ENCODE measurements at regions not wholly inside any gene's neighbourhood (a gene's known extent, or its start where the extent isn't known, plus 50 kb on each side); places are given as distances from the start of the nearest gene placed in this dataset.

GRCh38 chr14:106493962-106494823 is 967.8 kb downstream of the TMEM121 start:
- no peaks in the 10 kb centered on the region for H3K79me2 ChIP-seq (ENCODE audit: insufficient read depth, low read length)
- no peaks in the 10 kb centered on the region for H3K4me1 Mint-ChIP-seq (ENCODE audit: low read depth, unreplicated experiment)
- H3K27me3 Mint-ChIP-seq (ENCODE audit: low read depth, unreplicated experiment) = no peaks in the 10 kb centered on the region
- H3K4me1 ChIP-seq (ENCODE audit: insufficient read depth, low read length) = no peaks in the 10 kb centered on the region
- H4K20me1 ChIP-seq (ENCODE audit: insufficient read depth, low read length) = no peaks in the 10 kb centered on the region
- no peaks in the 10 kb centered on the region for H3K36me3 ChIP-seq (ENCODE audit: insufficient read depth, low read length)
- H3K9me3 Mint-ChIP-seq (ENCODE audit: unreplicated experiment) = peaks cover 4% of the 10 kb centered on the region
- H3K27ac Mint-ChIP-seq (ENCODE audit: unreplicated experiment) = no peak overlapping the region
- no peak overlapping the region for H3K4me2 ChIP-seq (ENCODE audit: low read length)
- no peak overlapping the region for H3K9ac ChIP-seq (ENCODE audit: low read length)
- no peak for FAIRE-seq
- no peak overlapping the region for H3K4me3 Mint-ChIP-seq (ENCODE audit: unreplicated experiment)
- no peak overlapping the region for H3K27ac ChIP-seq (ENCODE audit: low read depth, low read length)
- H3K27me3 ChIP-seq (ENCODE audit: insufficient read depth, low read length) = no peaks in the 10 kb centered on the region
- H3K36me3 Mint-ChIP-seq (ENCODE audit: low read depth, unreplicated experiment) = no peaks in the 10 kb centered on the region
- no peak overlapping the region for H3K4me3 ChIP-seq (ENCODE audit: insufficient read depth, low read depth, low read length)
- no peak for DNase-seq (ENCODE audit: low read depth)
- H2AFZ ChIP-seq (ENCODE audit: low read depth, low read length) = no peak overlapping the region
- peaks cover 10% of the 10 kb centered on the region for H3K9me3 ChIP-seq (ENCODE audit: insufficient read depth, low read depth, low read length)
- TF ChIP-seq CTCF (IDR thresholded peaks at IDR 0.05; ENCODE audit: insufficient read depth, low read depth, low read length) (no peak), EZH2 (IDR thresholded peaks at IDR 0.05; ENCODE audit: insufficient read depth, low read length) (no peak)

- Mint-ChIP-seq H3K27ac (ENCODE audit: unreplicated experiment) (no peak overlapping the region), H3K4me3 (ENCODE audit: unreplicated experiment) (no peak overlapping the region), H3K27me3 (ENCODE audit: low read depth, unreplicated experiment) (no peaks in the 10 kb centered on the region), H3K36me3 (ENCODE audit: low read depth, unreplicated experiment) (no peaks in the 10 kb centered on the region), H3K4me1 (ENCODE audit: low read depth, unreplicated experiment) (no peaks in the 10 kb centered on the region), H3K9me3 (ENCODE audit: unreplicated experiment) (peaks cover 13% of the 10 kb centered on the region)
- DNase-seq (ENCODE audit: low read depth) (no peak), FAIRE-seq (no peak)
- H2AFZ ChIP-seq (ENCODE audit: low read depth, low read length) = no peak overlapping the region
- H3K9me3 ChIP-seq (ENCODE audit: insufficient read depth, low read depth, low read length) = peaks cover 5% of the 10 kb centered on the region
- no peaks in the 10 kb centered on the region for H4K20me1 ChIP-seq (ENCODE audit: insufficient read depth, low read length)
- H3K79me2 ChIP-seq (ENCODE audit: insufficient read depth, low read length) = no peaks in the 10 kb centered on the region
- no peak overlapping the region for H3K27ac ChIP-seq (ENCODE audit: low read depth, low read length)
- H3K9ac ChIP-seq (ENCODE audit: low read length) = no peak overlapping the region
- H3K27me3 ChIP-seq (ENCODE audit: insufficient read depth, low read length) = no peaks in the 10 kb centered on the region
- H3K36me3 ChIP-seq (ENCODE audit: insufficient read depth, low read length) = no peaks in the 10 kb centered on the region
- no peaks in the 10 kb centered on the region for H3K4me1 ChIP-seq (ENCODE audit: insufficient read depth, low read length)
- TF ChIP-seq EZH2 (IDR thresholded peaks at IDR 0.05; ENCODE audit: insufficient read depth, low read length) (no peak), CTCF (IDR thresholded peaks at IDR 0.05; ENCODE audit: insufficient read depth, low read depth, low read length) (no peak)
- H3K4me3 ChIP-seq (ENCODE audit: insufficient read depth, low read depth, low read length) = no peak overlapping the region
- no peak overlapping the region for H3K4me2 ChIP-seq (ENCODE audit: low read length)
These were observed 974.2 kb downstream of the TMEM121 start for GRCh38 chr14:106500571-106500970.

GRCh38 chr14:106501898-106502297 is 975.5 kb downstream of the TMEM121 start:
- no peak overlapping the region for H3K4me2 ChIP-seq (ENCODE audit: low read length)
- no peak overlapping the region for H3K4me3 ChIP-seq (ENCODE audit: insufficient read depth, low read depth, low read length)
- H3K27me3 ChIP-seq (ENCODE audit: insufficient read depth, low read length) = no peaks in the 10 kb centered on the region
- Mint-ChIP-seq H3K27ac (ENCODE audit: unreplicated experiment) (no peak overlapping the region), H3K4me1 (ENCODE audit: low read depth, unreplicated experiment) (no peaks in the 10 kb centered on the region), H3K9me3 (ENCODE audit: unreplicated experiment) (peaks cover 13% of the 10 kb centered on the region), H3K36me3 (ENCODE audit: low read depth, unreplicated experiment) (no peaks in the 10 kb centered on the region), H3K4me3 (ENCODE audit: unreplicated experiment) (no peak overlapping the region), H3K27me3 (ENCODE audit: low read depth, unreplicated experiment) (no peaks in the 10 kb centered on the region)
- no peaks in the 10 kb centered on the region for H3K4me1 ChIP-seq (ENCODE audit: insufficient read depth, low read length)
- no peak overlapping the region for H3K27ac ChIP-seq (ENCODE audit: low read depth, low read length)
- TF ChIP-seq EZH2 (IDR thresholded peaks at IDR 0.05; ENCODE audit: insufficient read depth, low read length) (no peak), CTCF (IDR thresholded peaks at IDR 0.05; ENCODE audit: insufficient read depth, low read depth, low read length) (no peak)
- no peak overlapping the region for H2AFZ ChIP-seq (ENCODE audit: low read depth, low read length)
- DNase-seq (ENCODE audit: low read depth) (no peak), FAIRE-seq (no peak)
- no peaks in the 10 kb centered on the region for H3K36me3 ChIP-seq (ENCODE audit: insufficient read depth, low read length)
- peaks cover 5% of the 10 kb centered on the region for H3K9me3 ChIP-seq (ENCODE audit: insufficient read depth, low read depth, low read length)
- no peaks in the 10 kb centered on the region for H4K20me1 ChIP-seq (ENCODE audit: insufficient read depth, low read length)
- no peaks in the 10 kb centered on the region for H3K79me2 ChIP-seq (ENCODE audit: insufficient read depth, low read length)
- H3K9ac ChIP-seq (ENCODE audit: low read length) = no peak overlapping the region
